ENCODE measurements at regions not wholly inside any gene's neighbourhood (a gene's known extent, or its start where the extent isn't known, plus 50 kb on each side); places are given as distances from the start of the nearest gene placed in this dataset.

- Mint-ChIP-seq H3K27ac (no peak overlapping the region), H3K4me1 (no peaks in the 10 kb centered on the region), H3K9me3 (no peaks in the 10 kb centered on the region), H3K27me3 (peaks cover 2% of the 10 kb centered on the region), H3K36me3 (no peaks in the 10 kb centered on the region), H3K4me3 (no peak overlapping the region)
- ATAC-seq (ENCODE audit: low read depth) (no peak), DNase-seq (ENCODE audit: low spot score in 2 of 2) (no peak)
Measured at GRCh38 chr6:88223298-88223697, 57.2 kb upstream of the CNR1 start.

- Mint-ChIP-seq H3K4me1 (no peaks in the 10 kb centered on the region), H3K27me3 (peaks cover 5% of the 10 kb centered on the region), H3K9me3 (no peaks in the 10 kb centered on the region), H3K27ac (no peak overlapping the region), H3K4me3 (no peak overlapping the region), H3K36me3 (no peaks in the 10 kb centered on the region)
- ATAC-seq (ENCODE audit: low read depth) (no peak), DNase-seq (ENCODE audit: low spot score in 2 of 2) (no peak)
Measured at GRCh38 chr6:88220493-88220892, 54.3 kb upstream of the CNR1 start.

GRCh38 chr6:88216182-88216581 lies 50.0 kb upstream of the CNR1 start:
- Mint-ChIP-seq H3K27me3 (peaks cover 5% of the 10 kb centered on the region), H3K36me3 (no peaks in the 10 kb centered on the region), H3K9me3 (no peaks in the 10 kb centered on the region), H3K4me3 (no peak overlapping the region), H3K4me1 (no peaks in the 10 kb centered on the region), H3K27ac (no peak overlapping the region)
- DNase-seq (ENCODE audit: low spot score in 2 of 2) (no peak), ATAC-seq (ENCODE audit: low read depth) (no peak)
